ENCODE measurements at regions not wholly inside any gene's neighbourhood (a gene's known extent, or its start where the extent isn't known, plus 50 kb on each side); places are given as distances from the start of the nearest gene placed in this dataset.
A peak's percentile ranks its signal among the peaks of the same experiment; 100 is the strongest.

DNA sequence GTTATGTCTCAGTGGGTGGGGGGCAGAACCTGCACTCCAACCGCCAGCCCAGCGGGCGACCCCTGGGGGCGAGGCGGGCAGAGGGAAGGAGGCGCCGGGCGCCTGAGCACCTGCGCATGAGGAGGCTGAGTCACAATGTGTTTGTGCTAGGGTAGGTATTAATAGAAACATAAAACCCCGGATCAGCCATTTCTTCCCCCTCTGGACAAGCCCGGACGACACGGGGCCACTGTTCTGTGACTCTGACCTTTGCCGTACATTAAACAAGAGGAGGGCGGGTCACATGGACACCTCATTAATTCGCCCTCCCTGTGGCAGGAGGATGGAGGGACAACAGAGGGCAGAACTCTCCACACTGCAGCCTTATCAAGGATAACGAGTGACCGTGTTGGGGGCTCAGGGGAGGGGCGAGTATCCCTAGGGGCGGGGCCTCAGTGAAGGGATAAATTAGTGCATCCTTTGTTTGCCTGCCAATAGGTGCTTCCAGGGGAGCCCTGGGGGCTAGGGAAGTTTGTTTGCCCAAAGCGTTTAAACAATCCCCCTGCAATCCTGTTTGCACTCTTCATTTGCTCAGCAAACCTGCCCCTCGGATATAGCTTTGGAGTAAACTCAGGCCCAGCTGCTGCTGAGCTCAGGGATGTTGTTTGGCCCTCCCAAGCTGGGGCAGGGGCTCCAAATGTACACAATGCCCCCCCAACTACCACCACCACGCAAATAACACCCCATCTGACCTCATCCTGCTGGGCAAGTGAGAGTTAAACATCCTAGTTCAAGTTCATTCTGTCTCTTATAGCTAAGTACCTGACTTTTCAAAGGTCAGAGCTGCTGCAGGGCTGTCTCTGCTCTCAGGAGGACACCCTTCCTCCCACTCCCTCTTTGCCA is 171.2 kb upstream of the GLI2 start (continued):
- TF ChIP-seq, protein P1, sequence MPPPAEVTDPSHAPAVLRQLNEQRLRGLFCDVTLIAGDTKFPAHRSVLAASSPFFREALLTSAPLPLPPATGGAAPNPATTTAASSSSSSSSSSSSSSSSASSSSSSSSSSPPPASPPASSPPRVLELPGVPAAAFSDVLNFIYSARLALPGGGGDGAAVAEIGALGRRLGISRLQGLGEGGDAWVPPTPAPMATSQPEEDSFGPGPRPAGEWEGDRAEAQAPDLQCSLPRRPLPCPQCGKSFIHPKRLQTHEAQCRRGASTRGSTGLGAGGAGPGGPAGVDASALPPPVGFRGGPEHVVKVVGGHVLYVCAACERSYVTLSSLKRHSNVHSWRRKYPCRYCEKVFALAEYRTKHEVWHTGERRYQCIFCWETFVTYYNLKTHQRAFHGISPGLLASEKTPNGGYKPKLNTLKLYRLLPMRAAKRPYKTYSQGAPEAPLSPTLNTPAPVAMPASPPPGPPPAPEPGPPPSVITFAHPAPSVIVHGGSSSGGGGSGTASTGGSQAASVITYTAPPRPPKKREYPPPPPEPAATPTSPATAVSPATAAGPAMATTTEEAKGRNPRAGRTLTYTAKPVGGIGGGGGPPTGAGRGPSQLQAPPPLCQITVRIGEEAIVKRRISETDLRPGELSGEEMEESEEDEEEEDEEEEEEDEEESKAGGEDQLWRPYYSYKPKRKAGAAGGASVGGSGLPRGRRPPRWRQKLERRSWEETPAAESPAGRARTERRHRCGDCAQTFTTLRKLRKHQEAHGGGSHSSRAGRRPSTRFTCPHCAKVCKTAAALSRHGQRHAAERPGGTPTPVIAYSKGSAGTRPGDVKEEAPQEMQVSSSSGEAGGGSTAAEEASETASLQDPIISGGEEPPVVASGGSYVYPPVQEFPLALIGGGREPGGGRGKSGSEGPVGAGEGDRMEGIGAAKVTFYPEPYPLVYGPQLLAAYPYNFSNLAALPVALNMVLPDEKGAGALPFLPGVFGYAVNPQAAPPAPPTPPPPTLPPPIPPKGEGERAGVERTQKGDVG (CRISPR knock-in tag; IDR thresholded peaks at IDR 0.05; ENCODE audit: borderline replicate concordance), result peak; percentile 68; the same call in 1 of the 2 replicates
- TF ChIP-seq, protein P2, sequence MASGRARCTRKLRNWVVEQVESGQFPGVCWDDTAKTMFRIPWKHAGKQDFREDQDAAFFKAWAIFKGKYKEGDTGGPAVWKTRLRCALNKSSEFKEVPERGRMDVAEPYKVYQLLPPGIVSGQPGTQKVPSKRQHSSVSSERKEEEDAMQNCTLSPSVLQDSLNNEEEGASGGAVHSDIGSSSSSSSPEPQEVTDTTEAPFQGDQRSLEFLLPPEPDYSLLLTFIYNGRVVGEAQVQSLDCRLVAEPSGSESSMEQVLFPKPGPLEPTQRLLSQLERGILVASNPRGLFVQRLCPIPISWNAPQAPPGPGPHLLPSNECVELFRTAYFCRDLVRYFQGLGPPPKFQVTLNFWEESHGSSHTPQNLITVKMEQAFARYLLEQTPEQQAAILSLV (CRISPR knock-in tag; IDR thresholded peaks at IDR 0.05; ENCODE audit: borderline replicate concordance), result peak; percentile 70; the same call in 1 of the 2 replicates
- TF ChIP-seq NR2C2 (CRISPR knock-in tag; IDR thresholded peaks at IDR 0.05; ENCODE audit: borderline replicate concordance), result peak; percentile 57
- TF ChIP-seq ZNF570 (CRISPR knock-in tag; IDR thresholded peaks at IDR 0.05; ENCODE audit: borderline replicate concordance), result no peak
- TF ChIP-seq PITX1 (CRISPR knock-in tag; IDR thresholded peaks at IDR 0.05), result peak; percentile 98
- TF ChIP-seq KDM6A (CRISPR knock-in tag; IDR thresholded peaks at IDR 0.05; ENCODE audit: low read depth), result peak; percentile 48; the same call in 1 of the 2 replicates
- peak; percentile 1 for TF ChIP-seq HNRNPLL (IDR thresholded peaks at IDR 0.05; ENCODE audit: low read depth, low read length, poor library complexity, severe bottlenecking)
- TF ChIP-seq, protein P3, sequence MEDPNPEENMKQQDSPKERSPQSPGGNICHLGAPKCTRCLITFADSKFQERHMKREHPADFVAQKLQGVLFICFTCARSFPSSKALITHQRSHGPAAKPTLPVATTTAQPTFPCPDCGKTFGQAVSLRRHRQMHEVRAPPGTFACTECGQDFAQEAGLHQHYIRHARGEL (CRISPR knock-in tag; IDR thresholded peaks at IDR 0.05), result 0 out of 2 replicates have a peak, but pooled peaks have one; percentile 46
- TF ChIP-seq NFYB (CRISPR knock-in tag; IDR thresholded peaks at IDR 0.05), result no peak
- TF ChIP-seq, protein P4, sequence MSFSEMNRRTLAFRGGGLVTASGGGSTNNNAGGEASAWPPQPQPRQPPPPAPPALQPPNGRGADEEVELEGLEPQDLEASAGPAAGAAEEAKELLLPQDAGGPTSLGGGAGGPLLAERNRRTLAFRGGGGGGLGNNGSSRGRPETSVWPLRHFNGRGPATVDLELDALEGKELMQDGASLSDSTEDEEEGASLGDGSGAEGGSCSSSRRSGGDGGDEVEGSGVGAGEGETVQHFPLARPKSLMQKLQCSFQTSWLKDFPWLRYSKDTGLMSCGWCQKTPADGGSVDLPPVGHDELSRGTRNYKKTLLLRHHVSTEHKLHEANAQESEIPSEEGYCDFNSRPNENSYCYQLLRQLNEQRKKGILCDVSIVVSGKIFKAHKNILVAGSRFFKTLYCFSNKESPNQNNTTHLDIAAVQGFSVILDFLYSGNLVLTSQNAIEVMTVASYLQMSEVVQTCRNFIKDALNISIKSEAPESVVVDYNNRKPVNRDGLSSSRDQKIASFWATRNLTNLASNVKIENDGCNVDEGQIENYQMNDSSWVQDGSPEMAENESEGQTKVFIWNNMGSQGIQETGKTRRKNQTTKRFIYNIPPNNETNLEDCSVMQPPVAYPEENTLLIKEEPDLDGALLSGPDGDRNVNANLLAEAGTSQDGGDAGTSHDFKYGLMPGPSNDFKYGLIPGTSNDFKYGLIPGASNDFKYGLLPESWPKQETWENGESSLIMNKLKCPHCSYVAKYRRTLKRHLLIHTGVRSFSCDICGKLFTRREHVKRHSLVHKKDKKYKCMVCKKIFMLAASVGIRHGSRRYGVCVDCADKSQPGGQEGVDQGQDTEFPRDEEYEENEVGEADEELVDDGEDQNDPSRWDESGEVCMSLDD (CRISPR knock-in tag; IDR thresholded peaks at IDR 0.05; ENCODE audit: borderline replicate concordance), result peak; percentile 98
- TF ChIP-seq XRCC5 (optimal IDR thresholded peaks at IDR 0.05; ENCODE audit: low read length), result peak; percentile 22
- TF ChIP-seq, protein P5, sequence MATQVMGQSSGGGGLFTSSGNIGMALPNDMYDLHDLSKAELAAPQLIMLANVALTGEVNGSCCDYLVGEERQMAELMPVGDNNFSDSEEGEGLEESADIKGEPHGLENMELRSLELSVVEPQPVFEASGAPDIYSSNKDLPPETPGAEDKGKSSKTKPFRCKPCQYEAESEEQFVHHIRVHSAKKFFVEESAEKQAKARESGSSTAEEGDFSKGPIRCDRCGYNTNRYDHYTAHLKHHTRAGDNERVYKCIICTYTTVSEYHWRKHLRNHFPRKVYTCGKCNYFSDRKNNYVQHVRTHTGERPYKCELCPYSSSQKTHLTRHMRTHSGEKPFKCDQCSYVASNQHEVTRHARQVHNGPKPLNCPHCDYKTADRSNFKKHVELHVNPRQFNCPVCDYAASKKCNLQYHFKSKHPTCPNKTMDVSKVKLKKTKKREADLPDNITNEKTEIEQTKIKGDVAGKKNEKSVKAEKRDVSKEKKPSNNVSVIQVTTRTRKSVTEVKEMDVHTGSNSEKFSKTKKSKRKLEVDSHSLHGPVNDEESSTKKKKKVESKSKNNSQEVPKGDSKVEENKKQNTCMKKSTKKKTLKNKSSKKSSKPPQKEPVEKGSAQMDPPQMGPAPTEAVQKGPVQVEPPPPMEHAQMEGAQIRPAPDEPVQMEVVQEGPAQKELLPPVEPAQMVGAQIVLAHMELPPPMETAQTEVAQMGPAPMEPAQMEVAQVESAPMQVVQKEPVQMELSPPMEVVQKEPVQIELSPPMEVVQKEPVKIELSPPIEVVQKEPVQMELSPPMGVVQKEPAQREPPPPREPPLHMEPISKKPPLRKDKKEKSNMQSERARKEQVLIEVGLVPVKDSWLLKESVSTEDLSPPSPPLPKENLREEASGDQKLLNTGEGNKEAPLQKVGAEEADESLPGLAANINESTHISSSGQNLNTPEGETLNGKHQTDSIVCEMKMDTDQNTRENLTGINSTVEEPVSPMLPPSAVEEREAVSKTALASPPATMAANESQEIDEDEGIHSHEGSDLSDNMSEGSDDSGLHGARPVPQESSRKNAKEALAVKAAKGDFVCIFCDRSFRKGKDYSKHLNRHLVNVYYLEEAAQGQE (IDR thresholded peaks at IDR 0.05; ENCODE audit: borderline replicate concordance in 1 of 2, low read depth in 1 of 2, low read length in 2 of 2), result peak in 1 of 2 experiments; percentile 79; a peak in 2 of 4 replicates
